ENCODE measurements at regions not wholly inside any gene's neighbourhood (a gene's known extent, or its start where the extent isn't known, plus 50 kb on each side); places are given as distances from the start of the nearest gene placed in this dataset.
"Not testable (repeated sequence)": the region's sequence is repeated elsewhere in the genome, so short reads cannot be mapped to it uniquely, and the experiment has no call there.

- WGBS, 2 experiments, result no CpG with 5 or more reads among the region's 1 CpG
- Histone ChIP-seq H3K27ac (ENCODE audit: insufficient read depth, low read depth, low read length, poor library complexity, severe bottlenecking) (no peak overlapping the region), H3K36me3 (ENCODE audit: control insufficient read depth, insufficient read depth, low read length) (no peaks in the 10 kb centered on the region), H3K9me3 (ENCODE audit: control insufficient read depth, low read length) (no peaks in the 10 kb centered on the region), H3K27me3 (ENCODE audit: control insufficient read depth, insufficient read depth, low read length, poor library complexity, severe bottlenecking) (no peaks in the 10 kb centered on the region), H3K4me1 (ENCODE audit: control insufficient read depth, insufficient read depth, low read length) (no peaks in the 10 kb centered on the region), H3K4me3 (ENCODE audit: insufficient read depth, low read depth, low read length) (no peak overlapping the region)
These were observed 497.0 kb downstream of the TMEM121 start for GRCh38 chr14:106023411-106023810.

- Histone ChIP-seq H3K4me3 (ENCODE audit: insufficient read depth, low read depth, low read length) (no peak overlapping the region), H3K27ac (ENCODE audit: insufficient read depth, low read depth, low read length, poor library complexity, severe bottlenecking) (no peak overlapping the region), H3K27me3 (ENCODE audit: control insufficient read depth, insufficient read depth, low read length, poor library complexity, severe bottlenecking) (no peaks in the 10 kb centered on the region), H3K36me3 (ENCODE audit: control insufficient read depth, insufficient read depth, low read length) (no peaks in the 10 kb centered on the region), H3K9me3 (ENCODE audit: control insufficient read depth, low read length) (no peaks in the 10 kb centered on the region), H3K4me1 (ENCODE audit: control insufficient read depth, insufficient read depth, low read length) (no peaks in the 10 kb centered on the region)
- WGBS, 2 experiments, result 49 to 51% methylated on average over 7 of the region's 7 CpGs
These were observed 498.7 kb downstream of the TMEM121 start for GRCh38 chr14:106024983-106025604.

- no peak overlapping the region for H3K4me3 ChIP-seq (ENCODE audit: insufficient read depth, low read depth, low read length)
- no peaks in the 10 kb centered on the region for H3K27me3 ChIP-seq (ENCODE audit: control insufficient read depth, insufficient read depth, low read length, poor library complexity, severe bottlenecking)
- WGBS, 2 experiments, result 47 to 50% methylated on average over 5 of the region's 6 CpGs
- H3K9me3 ChIP-seq (ENCODE audit: control insufficient read depth, low read length), result peaks cover 5% of the 10 kb centered on the region
- H3K36me3 ChIP-seq (ENCODE audit: control insufficient read depth, insufficient read depth, low read length), result no peaks in the 10 kb centered on the region
- H3K27ac ChIP-seq (ENCODE audit: insufficient read depth, low read depth, low read length, poor library complexity, severe bottlenecking), result no peak overlapping the region
- no peaks in the 10 kb centered on the region for H3K4me1 ChIP-seq (ENCODE audit: control insufficient read depth, insufficient read depth, low read length)
These were observed 499.6 kb downstream of the TMEM121 start for GRCh38 chr14:106026026-106026425.

- H3K4me3 ChIP-seq (ENCODE audit: insufficient read depth, low read depth, low read length); H3K27ac ChIP-seq (ENCODE audit: insufficient read depth, low read depth, low read length, poor library complexity, severe bottlenecking); H3K36me3 ChIP-seq (ENCODE audit: control insufficient read depth, insufficient read depth, low read length); H3K4me1 ChIP-seq (ENCODE audit: control insufficient read depth, insufficient read depth, low read length); H3K27me3 ChIP-seq (ENCODE audit: control insufficient read depth, insufficient read depth, low read length, poor library complexity, severe bottlenecking): not testable (repeated sequence)
- H3K9me3 ChIP-seq (ENCODE audit: control insufficient read depth, low read length), result peaks cover 11% of the 10 kb centered on the region
- 70 to 72% methylated on average over 5 to 6 of the region's 6 CpGs for WGBS, 2 experiments
These were observed 501.4 kb downstream of the TMEM121 start for GRCh38 chr14:106027759-106028158.

- Histone ChIP-seq H3K27me3 (ENCODE audit: control insufficient read depth, insufficient read depth, low read length, poor library complexity, severe bottlenecking) (no peaks in the 10 kb centered on the region), H3K27ac (ENCODE audit: insufficient read depth, low read depth, low read length, poor library complexity, severe bottlenecking) (no peak overlapping the region), H3K9me3 (ENCODE audit: control insufficient read depth, low read length) (peaks cover 22% of the 10 kb centered on the region), H3K36me3 (ENCODE audit: control insufficient read depth, insufficient read depth, low read length) (no peaks in the 10 kb centered on the region), H3K4me3 (ENCODE audit: insufficient read depth, low read depth, low read length) (no peak overlapping the region), H3K4me1 (ENCODE audit: control insufficient read depth, insufficient read depth, low read length) (no peaks in the 10 kb centered on the region)
- 56 to 61% methylated on average over 4 of the region's 4 CpGs for WGBS, 2 experiments
These were observed 503.6 kb downstream of the TMEM121 start for GRCh38 chr14:106029959-106030358.

GRCh38 chr14:106037380-106037779 lies 511.0 kb downstream of the TMEM121 start:
- Histone ChIP-seq H3K36me3 (ENCODE audit: control insufficient read depth, insufficient read depth, low read length) (no peaks in the 10 kb centered on the region), H3K27ac (ENCODE audit: insufficient read depth, low read depth, low read length, poor library complexity, severe bottlenecking) (no peak overlapping the region), H3K4me1 (ENCODE audit: control insufficient read depth, insufficient read depth, low read length) (no peaks in the 10 kb centered on the region), H3K4me3 (ENCODE audit: insufficient read depth, low read depth, low read length) (no peak overlapping the region), H3K9me3 (ENCODE audit: control insufficient read depth, low read length) (peaks cover 24% of the 10 kb centered on the region), H3K27me3 (ENCODE audit: control insufficient read depth, insufficient read depth, low read length, poor library complexity, severe bottlenecking) (no peaks in the 10 kb centered on the region)
- WGBS, 2 experiments, result 82 to 89% methylated on average over 3 to 6 of the region's 6 CpGs

- Histone ChIP-seq H3K27ac (ENCODE audit: insufficient read depth, low read depth, low read length, poor library complexity, severe bottlenecking) (no peak overlapping the region), H3K9me3 (ENCODE audit: control insufficient read depth, low read length) (peaks cover 16% of the 10 kb centered on the region), H3K27me3 (ENCODE audit: control insufficient read depth, insufficient read depth, low read length, poor library complexity, severe bottlenecking) (no peaks in the 10 kb centered on the region), H3K36me3 (ENCODE audit: control insufficient read depth, insufficient read depth, low read length) (no peaks in the 10 kb centered on the region), H3K4me1 (ENCODE audit: control insufficient read depth, insufficient read depth, low read length) (no peaks in the 10 kb centered on the region), H3K4me3 (ENCODE audit: insufficient read depth, low read depth, low read length) (no peak overlapping the region)
- WGBS, 2 experiments, result 63 to 71% methylated on average over 3 of the region's 3 CpGs
These were observed 511.9 kb downstream of the TMEM121 start for GRCh38 chr14:106038263-106038662.

- Histone ChIP-seq H3K36me3 (ENCODE audit: control insufficient read depth, insufficient read depth, low read length) (no peaks in the 10 kb centered on the region), H3K27ac (ENCODE audit: insufficient read depth, low read depth, low read length, poor library complexity, severe bottlenecking) (no peak overlapping the region), H3K4me1 (ENCODE audit: control insufficient read depth, insufficient read depth, low read length) (no peaks in the 10 kb centered on the region), H3K27me3 (ENCODE audit: control insufficient read depth, insufficient read depth, low read length, poor library complexity, severe bottlenecking) (no peaks in the 10 kb centered on the region), H3K9me3 (ENCODE audit: control insufficient read depth, low read length) (peaks cover 13% of the 10 kb centered on the region), H3K4me3 (ENCODE audit: insufficient read depth, low read depth, low read length) (no peak overlapping the region)
- 77 to 78% methylated on average over 4 of the region's 4 CpGs for WGBS, 2 experiments
These were observed 513.0 kb downstream of the TMEM121 start for GRCh38 chr14:106039400-106039799.

GRCh38 chr14:106044515-106044914 lies 518.1 kb downstream of the TMEM121 start:
- no peak overlapping the region for H3K27ac ChIP-seq (ENCODE audit: insufficient read depth, low read depth, low read length, poor library complexity, severe bottlenecking)
- WGBS, 2 experiments, result 68 to 74% methylated on average over 3 of the region's 4 CpGs
- H3K4me1 ChIP-seq (ENCODE audit: control insufficient read depth, insufficient read depth, low read length), result no peaks in the 10 kb centered on the region
- H3K27me3 ChIP-seq (ENCODE audit: control insufficient read depth, insufficient read depth, low read length, poor library complexity, severe bottlenecking), result no peaks in the 10 kb centered on the region
- no peak overlapping the region for H3K4me3 ChIP-seq (ENCODE audit: insufficient read depth, low read depth, low read length)
- no peaks in the 10 kb centered on the region for H3K36me3 ChIP-seq (ENCODE audit: control insufficient read depth, insufficient read depth, low read length)
- peaks cover 3% of the 10 kb centered on the region for H3K9me3 ChIP-seq (ENCODE audit: control insufficient read depth, low read length)

- no peaks in the 10 kb centered on the region for H3K36me3 ChIP-seq (ENCODE audit: control insufficient read depth, insufficient read depth, low read length)
- no peak overlapping the region for H3K27ac ChIP-seq (ENCODE audit: insufficient read depth, low read depth, low read length, poor library complexity, severe bottlenecking)
- no peak overlapping the region for H3K4me3 ChIP-seq (ENCODE audit: insufficient read depth, low read depth, low read length)
- 61 to 63% methylated on average over 9 of the region's 9 CpGs for WGBS, 2 experiments
- H3K27me3 ChIP-seq (ENCODE audit: control insufficient read depth, insufficient read depth, low read length, poor library complexity, severe bottlenecking), result no peaks in the 10 kb centered on the region
- no peaks in the 10 kb centered on the region for H3K4me1 ChIP-seq (ENCODE audit: control insufficient read depth, insufficient read depth, low read length)
- H3K9me3 ChIP-seq (ENCODE audit: control insufficient read depth, low read length), result peaks cover 3% of the 10 kb centered on the region
These were observed 518.7 kb downstream of the TMEM121 start for GRCh38 chr14:106044949-106045596.

All from ectodermal cell (in vitro differentiated cells).